MG63 (cell line): ENCODE measurements at regions not wholly inside any gene's neighbourhood (a gene's known extent, or its start where the extent isn't known, plus 50 kb on each side); places are given as distances from the start of the nearest gene placed in this dataset.

Source experiments
- DNase-seq: peaks from one replicate; pipeline ENCODE4 v3.0.0-alpha.2; 2020
- H3K27me3 ChIP-seq: fragments of 250-450 bp; sonication (Bioruptor Pico); 2 replicates; pipeline ENCODE4 v1.5.1; 2020; ENCODE audit warnings: mild to moderate bottlenecking, moderate library complexity
- H3K36me3 ChIP-seq: fragments of 250-450 bp; sonication (Bioruptor Pico); 2 replicates; pipeline ENCODE4 v1.5.1; 2020; ENCODE audit warnings: mild to moderate bottlenecking, moderate library complexity
- H3K4me3 ChIP-seq: fragments of 250-450 bp; sonication (Bioruptor Pico); 2 replicates; pipeline ENCODE4 v1.5.1; 2020; ENCODE audit warnings: mild to moderate bottlenecking, moderate library complexity
- H3K9me3 ChIP-seq: fragments of 250-450 bp; sonication (Bioruptor Pico); 2 replicates; pipeline ENCODE4 v1.5.1; 2020; ENCODE audit warnings: mild to moderate bottlenecking, moderate library complexity

- no peaks in the 10 kb centered on the region for H3K36me3 ChIP-seq
- no peaks in the 10 kb centered on the region for H3K9me3 ChIP-seq
- no peaks in the 10 kb centered on the region for H3K27me3 ChIP-seq
- no peak overlapping the region for H3K4me3 ChIP-seq
- DNase-seq: no peak
Measured at GRCh38 chr4:28759064-28759463, 1898.4 kb downstream of the STIM2 start.

- H3K9me3 ChIP-seq: no peaks in the 10 kb centered on the region
- no peak overlapping the region for H3K4me3 ChIP-seq
- no peak for DNase-seq
- no peaks in the 10 kb centered on the region for H3K27me3 ChIP-seq
- H3K36me3 ChIP-seq: no peaks in the 10 kb centered on the region
Measured at GRCh38 chr4:28760003-28760402, 1899.4 kb downstream of the STIM2 start.

- DNase-seq: peak; percentile 13
- H3K4me3 ChIP-seq: no peak overlapping the region
- H3K27me3 ChIP-seq: no peaks in the 10 kb centered on the region
- no peaks in the 10 kb centered on the region for H3K36me3 ChIP-seq
- H3K9me3 ChIP-seq: no peaks in the 10 kb centered on the region
Measured at GRCh38 chr4:28772066-28772465, 1911.4 kb downstream of the STIM2 start.

- no peak for DNase-seq
Measured at GRCh38 chr4:28772788-28773187, 1912.1 kb downstream of the STIM2 start.

GRCh38 chr4:28774344-28774743, 1913.7 kb downstream of the STIM2 start:
- Histone ChIP-seq H3K4me3 (no peak overlapping the region), H3K27me3 (no peaks in the 10 kb centered on the region), H3K36me3 (no peaks in the 10 kb centered on the region), H3K9me3 (no peaks in the 10 kb centered on the region)
- no peak for DNase-seq

More at GRCh38 chr4:28772788-28773187, 1912.1 kb downstream of the STIM2 start:
- Histone ChIP-seq H3K4me3 (no peak overlapping the region), H3K9me3 (no peaks in the 10 kb centered on the region), H3K27me3 (no peaks in the 10 kb centered on the region), H3K36me3 (no peaks in the 10 kb centered on the region)

GRCh38 chr4:28776004-28776403, 1915.4 kb downstream of the STIM2 start:
- DNase-seq: no peak
- no peaks in the 10 kb centered on the region for H3K9me3 ChIP-seq
- H3K36me3 ChIP-seq: no peaks in the 10 kb centered on the region
- H3K4me3 ChIP-seq: no peak overlapping the region
- no peaks in the 10 kb centered on the region for H3K27me3 ChIP-seq

GRCh38 chr4:28784188-28784587, 1923.5 kb downstream of the STIM2 start:
- H3K4me3 ChIP-seq: no peak overlapping the region
- H3K36me3 ChIP-seq: no peaks in the 10 kb centered on the region
- H3K27me3 ChIP-seq: no peaks in the 10 kb centered on the region
- DNase-seq: no peak
- no peaks in the 10 kb centered on the region for H3K9me3 ChIP-seq

- Histone ChIP-seq H3K9me3 (no peaks in the 10 kb centered on the region), H3K4me3 (no peak overlapping the region), H3K36me3 (no peaks in the 10 kb centered on the region), H3K27me3 (no peaks in the 10 kb centered on the region)
- DNase-seq: no peak
Measured at GRCh38 chr4:28787947-28788346, 1927.3 kb downstream of the STIM2 start.

GRCh38 chr4:28788929-28789490, 1928.4 kb downstream of the STIM2 start:
- no peak overlapping the region for H3K4me3 ChIP-seq

GRCh38 chr4:28792917-28793597, 1927.1 kb upstream of the PCDH7 start:
- Histone ChIP-seq H3K36me3 (no peaks in the 10 kb centered on the region), H3K27me3 (no peaks in the 10 kb centered on the region), H3K4me3 (no peak overlapping the region), H3K9me3 (no peaks in the 10 kb centered on the region)
- no peak for DNase-seq

More at GRCh38 chr4:28788929-28789490, 1928.4 kb downstream of the STIM2 start:
- H3K36me3 ChIP-seq: no peaks in the 10 kb centered on the region
- H3K27me3 ChIP-seq: no peaks in the 10 kb centered on the region
- H3K9me3 ChIP-seq: no peaks in the 10 kb centered on the region
- DNase-seq: no peak

- Histone ChIP-seq H3K9me3 (no peaks in the 10 kb centered on the region), H3K4me3 (no peak overlapping the region), H3K36me3 (no peaks in the 10 kb centered on the region), H3K27me3 (no peaks in the 10 kb centered on the region)
- no peak for DNase-seq
Measured at GRCh38 chr4:28799696-28800095, 1920.5 kb upstream of the PCDH7 start.

GRCh38 chr4:28811025-28811424, 1909.1 kb upstream of the PCDH7 start:
- DNase-seq: no peak
- no peaks in the 10 kb centered on the region for H3K27me3 ChIP-seq
- no peak overlapping the region for H3K4me3 ChIP-seq
- H3K9me3 ChIP-seq: no peaks in the 10 kb centered on the region
- H3K36me3 ChIP-seq: no peaks in the 10 kb centered on the region

GRCh38 chr4:28822163-28822562, 1898.0 kb upstream of the PCDH7 start:
- no peak for DNase-seq
- no peaks in the 10 kb centered on the region for H3K9me3 ChIP-seq
- H3K36me3 ChIP-seq: no peaks in the 10 kb centered on the region
- H3K27me3 ChIP-seq: no peaks in the 10 kb centered on the region
- H3K4me3 ChIP-seq: no peak overlapping the region

- no peak overlapping the region for H3K4me3 ChIP-seq
- H3K27me3 ChIP-seq: no peaks in the 10 kb centered on the region
- DNase-seq: no peak
- no peaks in the 10 kb centered on the region for H3K9me3 ChIP-seq
- no peaks in the 10 kb centered on the region for H3K36me3 ChIP-seq
Measured at GRCh38 chr4:28827866-28828265, 1892.3 kb upstream of the PCDH7 start.

GRCh38 chr4:28831867-28832266, 1888.3 kb upstream of the PCDH7 start:
- H3K36me3 ChIP-seq: no peaks in the 10 kb centered on the region
- DNase-seq: no peak

GRCh38 chr4:28832444-28832843, 1887.7 kb upstream of the PCDH7 start:
- no peaks in the 10 kb centered on the region for H3K36me3 ChIP-seq
- no peak overlapping the region for H3K4me3 ChIP-seq
- no peak for DNase-seq
- no peaks in the 10 kb centered on the region for H3K27me3 ChIP-seq
- no peaks in the 10 kb centered on the region for H3K9me3 ChIP-seq

More at GRCh38 chr4:28831867-28832266, 1888.3 kb upstream of the PCDH7 start:
- Histone ChIP-seq H3K4me3 (no peak overlapping the region), H3K27me3 (no peaks in the 10 kb centered on the region), H3K9me3 (no peaks in the 10 kb centered on the region)

- H3K9me3 ChIP-seq: no peaks in the 10 kb centered on the region
- no peak overlapping the region for H3K4me3 ChIP-seq
- no peaks in the 10 kb centered on the region for H3K27me3 ChIP-seq
- no peak for DNase-seq
- no peaks in the 10 kb centered on the region for H3K36me3 ChIP-seq
Measured at GRCh38 chr4:28834120-28834519, 1886.0 kb upstream of the PCDH7 start.

- DNase-seq: no peak
- Histone ChIP-seq H3K9me3 (no peaks in the 10 kb centered on the region), H3K27me3 (no peaks in the 10 kb centered on the region), H3K4me3 (no peak overlapping the region), H3K36me3 (no peaks in the 10 kb centered on the region)
Measured at GRCh38 chr4:28835501-28835900, 1884.7 kb upstream of the PCDH7 start.
